PC-9 (cell line): ENCODE measurements at regions not wholly inside any gene's neighbourhood (a gene's known extent, or its start where the extent isn't known, plus 50 kb on each side); places are given as distances from the start of the nearest gene placed in this dataset.

ENCODE experiments used
- BruUV-seq: library from RNA; stranded (reverse); fragments of 400-500 nt; replicated peaks from 2 replicates; lab custom pipeline; 2021; lab: Mats Ljungman, UMichigan
- CTCF ChIA-PET: fragments of 300-600 bp; sonication (Branson Sonifier 250); formaldehyde crosslinking; loops from one replicate; lab custom pipeline; 2022; ENCODE audit warnings: antibody characterized with exemption; lab: Charles Lee
- POLR2A ChIA-PET: fragments of 300-600 bp; sonication (Branson Sonifier 250); formaldehyde crosslinking; loops from one replicate; lab custom pipeline; 2022; ENCODE audit warnings: antibody characterized with exemption; ENCODE audit not compliant: unreplicated experiment; lab: Charles Lee
- DNase-seq, 2 experiments: peaks; one replicate each; pipeline versions ENCODE4 v3.0.0 to v3.0.0-alpha.2; 2015 to 2022; ENCODE audit warnings: mixed read lengths in 1 of 2
- H2AFZ ChIP-seq: fragments of 200-600 bp; sonication (generic); 2 replicates; pipeline ENCODE4 v1.8.1; 2017; ENCODE audit warnings: antibody characterized with exemption
- H3F3A ChIP-seq: fragments of 200-600 bp; sonication (generic); 2 replicates; pipeline ENCODE4 v1.8.1; 2017; ENCODE audit warnings: antibody characterized with exemption, mild to moderate bottlenecking, low read depth; ENCODE audit not compliant: insufficient read depth
- H3K27ac ChIP-seq: fragments of 200-600 bp; sonication (generic); 2 replicates; pipeline ENCODE4 v1.6.1; 2016; ENCODE audit warnings: mixed run types
- H3K27me3 ChIP-seq: fragments of 200-600 bp; sonication (generic); 2 replicates; pipeline ENCODE4 v1.6.1; 2016; ENCODE audit warnings: low read depth, mixed run types; ENCODE audit not compliant: insufficient read depth
- H3K36me3 ChIP-seq: fragments of 200-600 bp; sonication (generic); 2 replicates; pipeline ENCODE4 v1.6.1; 2016; ENCODE audit warnings: low read depth, mixed run types
- H3K4me1 ChIP-seq: fragments of 200-600 bp; sonication (generic); replicated peaks from 2 replicates; pipeline ENCODE4 v1.6.1; 2016; ENCODE audit warnings: mixed run types; ENCODE audit not compliant: insufficient read depth
- H3K4me2 ChIP-seq: fragments of 200-600 bp; sonication (generic); 2 replicates; pipeline ENCODE4 v1.6.1; 2017; ENCODE audit warnings: mixed run types
- H3K4me3 ChIP-seq: fragments of 200-600 bp; sonication (generic); 2 replicates; pipeline ENCODE4 v1.6.1; 2016; ENCODE audit warnings: mixed run types
- H3K79me2 ChIP-seq: fragments of 200-600 bp; sonication (generic); 2 replicates; pipeline ENCODE4 v1.6.1; 2017; ENCODE audit warnings: low read depth, mixed run types
- H3K9me2 ChIP-seq: fragments of 200-600 bp; sonication (generic); 2 replicates; pipeline ENCODE4 v1.8.1; 2017; ENCODE audit warnings: mild to moderate bottlenecking; ENCODE audit not compliant: insufficient read depth
- H3K9me3 ChIP-seq: fragments of 200-600 bp; sonication (generic); 2 replicates; pipeline ENCODE4 v1.8.1; 2016; ENCODE audit warnings: low read depth; ENCODE audit not compliant: insufficient read depth
- H4K20me1 ChIP-seq: fragments of 200-600 bp; sonication (generic); 2 replicates; pipeline ENCODE4 v1.8.1; 2017; ENCODE audit not compliant: insufficient read depth
- EZH2 ChIP-seq: fragments of 200-600 bp; sonication (generic); IDR thresholded peaks from 2 replicates; pipeline ENCODE4 v1.8.0; 2017; ENCODE audit warnings: antibody characterized with exemption, low read depth
- intact Hi-C: fragments of 100-400 bp; cut with micrococcal nuclease; formaldehyde crosslinking; loops from one replicate; pipeline ENCODE4 v1.10.0; 2022; ENCODE audit not compliant: unreplicated experiment
- TF ChIP-seq, protein P1 (sequence below): fragments of 200-600 bp; sonication (generic); conservative IDR thresholded peaks from 2 replicates; pipeline ENCODE4 v1.6.1; 2017; ENCODE audit warnings: mixed run types, antibody characterized with exemption, mild to moderate bottlenecking, moderate library complexity

DNA sequence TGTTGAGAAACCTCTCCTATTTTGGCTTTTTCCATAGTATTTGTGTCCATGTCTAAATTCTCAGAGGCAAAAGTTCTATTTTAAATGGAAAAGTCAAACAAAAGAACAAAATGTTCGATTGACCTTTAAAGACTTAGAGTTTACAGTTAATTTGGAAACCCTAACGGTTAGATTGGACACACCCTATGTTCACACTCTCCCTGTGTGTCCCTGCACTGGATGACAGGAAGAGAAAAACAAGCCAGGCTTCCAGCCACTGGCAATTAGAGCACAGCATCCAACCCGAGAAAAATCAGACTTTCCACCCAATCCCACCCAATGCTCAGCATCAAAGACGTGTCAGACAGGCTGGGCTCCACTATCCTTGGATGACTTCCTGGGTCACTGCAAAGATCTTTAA lies 241.3 kb downstream of the TBXT start:
- Histone ChIP-seq H3K4me2 (no peak overlapping the region), H3K27ac (no peak overlapping the region), H3K27me3 (peaks cover 13% of the 10 kb centered on the region), H3K4me1 (no peaks in the 10 kb centered on the region), H3K4me3 (no peak overlapping the region), H4K20me1 (no peaks in the 10 kb centered on the region), H2AFZ (no peak overlapping the region), H3F3A (no peaks in the 10 kb centered on the region), H3K36me3 (no peaks in the 10 kb centered on the region), H3K9me3 (no peaks in the 10 kb centered on the region), H3K9me2 (no peaks in the 10 kb centered on the region), H3K79me2 (no peaks in the 10 kb centered on the region)
- BruUV-seq: no TSS peak
- ChIA-PET CTCF (no interaction called here), POLR2A (no interaction called here)
- TF ChIP-seq, protein P1, sequence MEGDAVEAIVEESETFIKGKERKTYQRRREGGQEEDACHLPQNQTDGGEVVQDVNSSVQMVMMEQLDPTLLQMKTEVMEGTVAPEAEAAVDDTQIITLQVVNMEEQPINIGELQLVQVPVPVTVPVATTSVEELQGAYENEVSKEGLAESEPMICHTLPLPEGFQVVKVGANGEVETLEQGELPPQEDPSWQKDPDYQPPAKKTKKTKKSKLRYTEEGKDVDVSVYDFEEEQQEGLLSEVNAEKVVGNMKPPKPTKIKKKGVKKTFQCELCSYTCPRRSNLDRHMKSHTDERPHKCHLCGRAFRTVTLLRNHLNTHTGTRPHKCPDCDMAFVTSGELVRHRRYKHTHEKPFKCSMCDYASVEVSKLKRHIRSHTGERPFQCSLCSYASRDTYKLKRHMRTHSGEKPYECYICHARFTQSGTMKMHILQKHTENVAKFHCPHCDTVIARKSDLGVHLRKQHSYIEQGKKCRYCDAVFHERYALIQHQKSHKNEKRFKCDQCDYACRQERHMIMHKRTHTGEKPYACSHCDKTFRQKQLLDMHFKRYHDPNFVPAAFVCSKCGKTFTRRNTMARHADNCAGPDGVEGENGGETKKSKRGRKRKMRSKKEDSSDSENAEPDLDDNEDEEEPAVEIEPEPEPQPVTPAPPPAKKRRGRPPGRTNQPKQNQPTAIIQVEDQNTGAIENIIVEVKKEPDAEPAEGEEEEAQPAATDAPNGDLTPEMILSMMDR: no peak
- no peak for TF ChIP-seq EZH2
- no peak for DNase-seq
- intact Hi-C loops: no loop called here

DNA sequence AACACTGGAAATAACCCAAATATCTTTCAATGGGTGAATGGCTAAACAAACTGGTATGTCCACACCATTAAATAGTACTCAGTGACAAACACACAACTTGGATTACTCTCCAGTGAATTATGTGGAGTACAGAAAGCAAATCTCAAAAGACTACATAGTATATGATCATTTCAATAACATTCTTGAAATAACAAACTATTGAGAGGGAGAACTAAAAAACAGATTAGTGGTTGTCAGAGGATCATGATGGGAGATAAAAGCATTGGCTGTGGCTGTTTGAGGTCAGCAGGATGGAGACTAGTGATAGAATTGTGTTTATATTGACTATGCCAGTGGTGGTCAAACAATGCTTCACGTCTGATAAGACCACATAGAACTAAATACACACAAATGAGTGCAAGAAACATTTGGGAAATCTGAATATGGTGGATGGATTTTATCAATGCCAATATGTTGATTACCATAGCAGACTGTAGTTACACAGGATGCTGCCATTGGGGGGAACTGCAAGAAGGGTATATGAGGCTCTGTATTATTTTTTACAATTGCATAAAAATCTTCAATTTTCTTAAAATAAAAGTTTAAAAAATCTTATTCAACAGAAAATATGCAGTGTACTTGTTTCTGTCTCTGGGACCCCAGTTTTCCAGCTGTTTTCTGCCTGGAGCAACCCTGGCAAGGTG lies 242.0 kb downstream of the TBXT start:
- no peaks in the 10 kb centered on the region for H3K79me2 ChIP-seq
- DNase-seq: no peak
- no peaks in the 10 kb centered on the region for H4K20me1 ChIP-seq
- CTCF ChIA-PET: no interaction called here
- POLR2A ChIA-PET: no interaction called here
- H3K4me3 ChIP-seq: no peak overlapping the region
- no peaks in the 10 kb centered on the region for H3K9me2 ChIP-seq
- no peaks in the 10 kb centered on the region for H3K36me3 ChIP-seq
- no TSS peak for BruUV-seq
- H3K27ac ChIP-seq: no peak overlapping the region
- TF ChIP-seq EZH2: no peak
- TF ChIP-seq, protein P1: no peak
- no peak overlapping the region for H3K4me2 ChIP-seq
- no peaks in the 10 kb centered on the region for H3F3A ChIP-seq
- H3K4me1 ChIP-seq: no peaks in the 10 kb centered on the region
- intact Hi-C loops: no loop called here
- H3K27me3 ChIP-seq: peaks cover 5% of the 10 kb centered on the region
- no peak overlapping the region for H2AFZ ChIP-seq
- H3K9me3 ChIP-seq: no peaks in the 10 kb centered on the region

DNA sequence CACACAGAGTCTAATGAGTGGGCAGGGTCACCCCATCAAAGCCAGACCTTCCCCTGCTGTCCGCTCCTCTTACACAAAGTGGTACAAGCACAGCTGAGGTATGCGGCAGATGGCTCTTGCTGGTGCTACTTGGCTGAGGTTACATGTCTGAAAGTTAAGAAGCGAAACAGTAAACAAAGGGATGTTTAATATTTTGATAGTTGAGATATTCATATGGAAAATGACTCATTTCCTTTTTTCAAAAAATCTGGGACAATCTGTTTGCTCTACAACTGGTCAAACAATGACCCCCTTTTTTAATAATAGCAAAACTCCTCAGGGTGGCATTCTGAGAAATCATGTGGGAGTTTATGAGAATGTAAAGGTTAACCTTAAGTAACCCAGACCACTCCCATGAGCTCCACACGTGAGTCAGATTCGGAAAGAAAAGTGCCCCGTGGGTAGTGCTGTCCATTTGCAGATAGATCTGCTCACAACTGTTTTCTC lies 245.3 kb downstream of the TBXT start:
- TF ChIP-seq EZH2: no peak
- TF ChIP-seq, protein P1: no peak
- Histone ChIP-seq H3K9me3 (no peaks in the 10 kb centered on the region), H3K9me2 (no peaks in the 10 kb centered on the region), H3K4me2 (no peak overlapping the region), H3K4me3 (no peak overlapping the region), H4K20me1 (no peaks in the 10 kb centered on the region), H3F3A (no peaks in the 10 kb centered on the region), H2AFZ (no peak overlapping the region), H3K36me3 (no peaks in the 10 kb centered on the region), H3K27me3 (peaks cover 11% of the 10 kb centered on the region; the same call in 1 of the 2 replicates), H3K79me2 (no peaks in the 10 kb centered on the region), H3K27ac (no peak overlapping the region), H3K4me1 (no peaks in the 10 kb centered on the region)
- ChIA-PET CTCF (no interaction called here), POLR2A (no interaction called here)
- intact Hi-C loops: no loop called here
- BruUV-seq: no TSS peak
- no peak for DNase-seq
